Endometrial microvascular endothelial cells (primary cell): ENCODE measurements at regions not wholly inside any gene's neighbourhood (a gene's known extent, or its start where the extent isn't known, plus 50 kb on each side); places are given as distances from the start of the nearest gene placed in this dataset.

Experiments used
- in situ Hi-C: cut with HindIII; loops from 2 replicates; pipeline ENCODE4 v1.10.0; 2017; ENCODE audit warnings: low sequenced_read_pairs, low pct_unique_long_range_greater_than_20kb; ENCODE audit errors: inconsistent ontology term

DNA sequence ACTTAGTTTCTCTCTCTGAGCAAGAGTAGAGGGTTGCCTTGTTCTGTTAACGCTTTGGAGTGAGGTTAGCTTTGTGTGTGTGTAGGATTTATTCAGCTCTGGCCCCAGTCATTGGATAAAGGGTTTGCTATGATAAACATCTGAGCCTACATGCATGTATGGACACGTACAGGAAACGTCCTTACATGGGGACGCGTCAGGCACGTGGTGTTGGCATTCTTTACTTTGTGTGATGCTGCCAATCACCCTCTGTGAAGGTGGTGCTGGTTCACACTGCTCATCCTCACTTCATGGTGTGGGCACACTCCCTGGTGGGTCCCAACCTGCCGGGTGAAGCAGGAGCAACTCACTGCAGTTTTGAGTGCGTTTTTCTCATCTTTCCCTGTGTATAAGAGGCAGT is 53.4 kb upstream of the CD93 start:
- in situ Hi-C loops, result no loop called here

DNA sequence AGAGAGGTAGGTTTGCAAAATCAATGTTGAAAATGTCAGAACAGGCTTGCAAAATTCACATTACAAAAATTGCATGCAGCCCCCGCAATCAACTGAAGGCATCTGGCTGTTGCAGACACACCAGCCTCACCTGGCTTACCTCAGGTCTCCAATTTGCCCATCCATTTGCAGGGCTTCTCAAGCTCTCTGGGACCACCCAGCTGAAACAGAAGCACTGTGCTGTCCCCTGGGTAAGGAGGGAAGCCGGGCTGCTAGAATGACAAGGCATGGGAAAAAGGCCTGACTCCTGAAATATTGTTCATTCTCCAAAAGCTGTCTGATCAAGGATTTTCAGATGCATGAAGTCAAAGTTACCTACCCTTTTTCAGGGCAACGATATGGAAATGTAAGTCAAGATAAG is 52.6 kb upstream of the CD93 start:
- in situ Hi-C loops, result no loop called here

DNA sequence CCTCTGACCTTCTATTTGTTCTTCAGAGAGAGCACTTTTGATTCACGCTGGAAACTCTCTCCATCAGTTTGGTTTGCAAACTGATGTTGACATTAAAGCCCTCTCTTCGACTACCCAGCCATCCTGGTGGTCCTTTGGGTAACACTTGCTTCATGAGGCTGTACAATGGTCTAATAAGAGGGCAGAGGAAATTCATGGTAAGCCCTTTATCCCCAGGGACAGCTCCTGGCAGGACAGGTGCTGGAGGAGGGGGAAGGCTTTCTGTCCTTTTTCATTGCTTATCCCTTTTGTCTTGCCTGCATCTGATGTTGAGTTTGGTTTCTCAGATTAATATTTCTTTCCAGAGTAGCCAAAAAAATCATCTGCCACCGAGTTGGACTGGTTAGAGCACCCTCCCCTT is 52.1 kb upstream of the CD93 start:
- in situ Hi-C loops, result no loop called here

DNA sequence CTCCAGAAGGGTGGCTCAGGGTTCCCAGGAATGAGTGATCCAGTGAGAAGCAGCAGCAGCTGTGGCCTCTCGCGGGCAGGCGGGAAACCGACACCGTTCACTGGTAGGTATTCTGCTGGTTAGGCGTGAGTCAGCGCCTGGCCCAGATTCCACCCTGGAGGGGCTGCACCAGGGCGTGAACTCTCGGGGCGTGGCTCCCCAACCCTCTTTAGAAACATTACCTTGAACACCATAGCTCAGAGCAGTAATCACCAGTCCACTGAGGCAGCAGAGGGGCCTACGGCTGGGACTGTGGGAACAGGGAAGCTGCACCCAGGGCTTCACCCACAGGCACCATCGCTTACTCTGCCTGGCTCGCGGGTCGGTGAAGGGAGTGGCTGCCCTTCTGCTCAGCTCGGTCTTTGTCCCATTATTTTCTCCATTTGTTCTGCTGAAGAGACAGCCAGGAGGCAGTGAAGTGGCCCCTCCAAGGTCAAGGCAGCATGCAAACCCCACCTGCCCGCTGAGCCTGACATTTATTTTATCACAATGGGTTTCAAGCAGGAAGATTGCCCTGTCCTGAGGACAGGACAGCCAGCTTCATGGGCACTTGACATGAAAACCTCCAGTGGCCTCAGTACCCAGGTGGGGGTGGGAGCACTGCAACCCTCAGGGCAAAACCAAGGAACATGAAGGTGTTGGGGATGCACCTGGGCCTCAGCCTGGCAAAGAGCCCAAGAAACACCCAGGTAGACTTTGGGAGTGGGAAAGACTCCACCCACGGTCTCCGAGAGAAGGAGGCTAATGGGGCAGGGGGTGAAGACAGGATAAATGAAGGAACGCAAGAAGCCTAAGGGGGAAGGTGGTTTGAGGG is 51.0 kb upstream of the CD93 start:
- in situ Hi-C loops, result no loop called here

DNA sequence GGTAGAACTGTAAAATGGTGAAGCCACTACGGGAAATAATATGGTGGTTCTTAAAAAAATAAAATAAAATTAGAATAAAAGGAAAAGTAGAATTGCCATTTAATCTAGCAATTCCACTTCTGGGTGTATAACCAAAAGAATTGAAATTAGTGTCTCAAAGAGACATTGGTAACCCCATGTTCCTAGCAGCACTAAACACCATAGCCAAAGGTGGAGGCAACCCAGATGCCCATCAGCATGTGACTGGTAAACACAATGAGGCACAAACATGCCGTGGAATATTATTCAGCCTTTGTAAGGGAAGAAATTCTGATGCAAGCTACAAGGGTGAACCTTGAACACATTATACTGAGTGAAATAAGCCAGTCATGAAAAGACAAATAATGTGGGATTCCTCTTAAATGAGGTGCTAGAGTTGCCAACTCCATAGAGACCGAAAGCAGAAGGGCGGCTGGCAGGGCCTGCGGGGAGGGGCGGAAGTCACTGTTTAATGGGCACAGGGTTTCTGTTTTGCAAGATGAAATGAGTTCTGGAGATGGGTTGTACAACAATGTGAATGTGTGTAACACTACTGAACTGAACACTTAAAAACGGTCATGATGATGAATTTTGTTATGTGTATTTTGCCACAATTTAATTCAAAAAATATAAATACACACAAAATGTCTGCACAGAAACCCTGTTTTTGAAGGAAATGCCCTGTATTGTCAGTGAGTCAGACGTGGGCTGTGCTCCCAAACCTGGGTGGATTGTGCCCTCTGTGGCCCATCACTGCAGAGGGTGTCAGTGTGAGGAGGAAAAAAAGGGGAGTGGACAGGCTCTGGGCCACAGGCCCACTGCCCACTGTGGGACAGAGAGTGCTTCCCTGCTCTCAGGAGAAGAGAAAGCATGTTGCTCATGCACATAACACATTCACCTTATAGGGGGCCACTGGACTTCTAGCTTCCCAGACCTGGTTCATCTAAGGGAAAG is 49.6 kb upstream of the CD93 start:
- in situ Hi-C loops, result no loop called here
